ENCODE measurements at regions not wholly inside any gene's neighbourhood (a gene's known extent, or its start where the extent isn't known, plus 50 kb on each side); places are given as distances from the start of the nearest gene placed in this dataset.
"Not testable (repeated sequence)": the region's sequence is repeated elsewhere in the genome, so short reads cannot be mapped to it uniquely, and the experiment has no call there.

DNA sequence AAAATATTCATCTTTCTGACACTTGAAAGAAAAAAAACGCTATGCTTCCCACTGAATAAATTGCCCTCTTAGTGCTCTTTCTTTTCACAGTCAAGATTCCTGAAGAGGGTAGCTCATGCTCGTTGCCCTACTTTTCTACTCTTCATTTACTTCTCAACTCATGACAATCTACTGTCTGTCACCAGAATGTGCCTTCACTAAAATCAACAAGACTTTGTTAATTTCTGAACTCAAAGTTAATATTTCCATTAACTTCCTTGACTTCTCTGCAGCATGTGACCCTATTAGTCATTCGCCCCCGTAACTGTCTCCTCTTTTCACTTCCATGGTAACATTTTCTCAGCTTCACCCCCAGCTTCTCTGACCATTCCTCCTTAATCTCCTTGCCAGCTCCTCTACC, 98.9 kb upstream of the MAPRE2 start:
- H3K9me3 ChIP-seq (ENCODE audit: low read length), result no peaks in the 10 kb centered on the region
- peaks cover 8% of the 10 kb centered on the region for H3K4me1 ChIP-seq (ENCODE audit: insufficient read depth, low read length)
- H3K36me3 ChIP-seq (ENCODE audit: insufficient read depth, low read length), result no peaks in the 10 kb centered on the region
- H2AFZ ChIP-seq (ENCODE audit: low read depth, low read length), result no peak overlapping the region
- no peak overlapping the region for H3K4me3 ChIP-seq (ENCODE audit: low read length)
- no peaks in the 10 kb centered on the region for H3K27me3 ChIP-seq (ENCODE audit: insufficient read depth, low read length)

DNA sequence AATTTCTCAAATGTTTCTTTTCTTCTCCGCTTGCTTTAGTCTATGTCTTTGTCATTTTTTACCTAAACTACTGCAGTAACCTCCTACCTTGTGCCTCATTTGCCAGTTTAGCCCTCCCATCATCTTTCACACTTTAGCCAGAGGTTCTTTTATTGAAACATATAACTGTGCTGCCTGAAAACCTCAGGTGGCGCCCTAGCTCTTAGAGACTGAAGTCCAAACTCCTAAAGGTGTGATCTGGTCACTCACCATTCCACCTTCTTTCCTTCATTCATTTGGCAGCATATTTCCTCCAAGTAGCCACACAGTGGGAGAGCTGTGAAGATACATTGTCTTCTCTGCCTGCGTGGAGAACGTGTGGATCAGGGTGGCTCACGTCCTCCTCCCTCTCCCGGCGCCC, 98.2 kb upstream of the MAPRE2 start:
- no peak overlapping the region for H2AFZ ChIP-seq (ENCODE audit: low read depth, low read length)
- H3K4me1 ChIP-seq (ENCODE audit: insufficient read depth, low read length), result peaks cover 12% of the 10 kb centered on the region
- H3K9me3 ChIP-seq (ENCODE audit: low read length), result no peaks in the 10 kb centered on the region
- no peaks in the 10 kb centered on the region for H3K27me3 ChIP-seq (ENCODE audit: insufficient read depth, low read length)
- H3K4me3 ChIP-seq (ENCODE audit: low read length), result no peak overlapping the region
- no peaks in the 10 kb centered on the region for H3K36me3 ChIP-seq (ENCODE audit: insufficient read depth, low read length)

DNA sequence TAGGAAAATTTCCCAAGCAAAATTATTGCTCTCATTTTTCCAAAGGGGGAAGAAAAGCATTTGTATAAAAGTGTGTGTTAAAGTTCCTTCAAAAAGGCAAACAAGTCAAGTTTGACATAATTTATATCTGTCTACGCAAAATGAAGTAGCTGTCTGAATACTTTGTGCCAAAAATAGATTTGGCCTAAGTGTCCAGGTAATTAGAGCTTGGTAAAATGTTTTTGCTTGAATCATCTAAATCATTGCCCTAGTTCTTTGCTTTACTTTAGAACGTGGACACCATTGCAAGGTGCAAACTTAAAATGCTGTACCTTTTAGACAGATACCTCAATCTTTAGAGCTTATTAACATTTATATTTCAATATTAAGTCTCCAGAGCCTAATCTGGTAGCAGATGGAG, 97.6 kb upstream of the MAPRE2 start:
- no peak overlapping the region for H2AFZ ChIP-seq (ENCODE audit: low read depth, low read length)
- no peak overlapping the region for H3K4me3 ChIP-seq (ENCODE audit: low read length)
- H3K9me3 ChIP-seq (ENCODE audit: low read length), result no peaks in the 10 kb centered on the region
- no peaks in the 10 kb centered on the region for H3K36me3 ChIP-seq (ENCODE audit: insufficient read depth, low read length)
- no peaks in the 10 kb centered on the region for H3K27me3 ChIP-seq (ENCODE audit: insufficient read depth, low read length)
- peaks cover 12% of the 10 kb centered on the region for H3K4me1 ChIP-seq (ENCODE audit: insufficient read depth, low read length)

DNA sequence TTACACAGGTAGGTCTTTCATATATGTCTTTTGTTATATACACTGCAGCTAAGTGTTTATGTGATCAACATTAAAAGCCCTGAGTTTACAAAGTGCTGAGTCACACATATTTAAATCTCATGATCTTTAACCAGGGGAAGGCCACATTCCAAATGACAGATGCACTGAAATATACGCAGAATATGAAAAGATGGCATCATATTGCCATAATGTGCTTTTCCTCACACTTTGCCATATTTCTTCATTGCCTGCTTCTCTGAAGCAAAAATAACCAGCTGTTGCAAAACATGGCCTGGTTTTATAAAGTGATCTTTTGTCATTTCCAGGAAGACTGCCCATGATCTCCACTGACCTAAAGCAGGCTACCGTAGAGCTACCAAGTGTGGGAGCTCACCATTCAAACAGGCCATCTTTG, 93.5 kb upstream of the MAPRE2 start:
- Histone ChIP-seq H3K4me1 (ENCODE audit: insufficient read depth, low read length) (peaks cover 5% of the 10 kb centered on the region), H2AFZ (ENCODE audit: low read depth, low read length) (no peak overlapping the region), H3K27me3 (ENCODE audit: insufficient read depth, low read length) (no peaks in the 10 kb centered on the region), H3K36me3 (ENCODE audit: insufficient read depth, low read length) (no peaks in the 10 kb centered on the region), H3K9me3 (ENCODE audit: low read length) (no peaks in the 10 kb centered on the region), H3K4me3 (ENCODE audit: low read length) (no peak overlapping the region)

DNA sequence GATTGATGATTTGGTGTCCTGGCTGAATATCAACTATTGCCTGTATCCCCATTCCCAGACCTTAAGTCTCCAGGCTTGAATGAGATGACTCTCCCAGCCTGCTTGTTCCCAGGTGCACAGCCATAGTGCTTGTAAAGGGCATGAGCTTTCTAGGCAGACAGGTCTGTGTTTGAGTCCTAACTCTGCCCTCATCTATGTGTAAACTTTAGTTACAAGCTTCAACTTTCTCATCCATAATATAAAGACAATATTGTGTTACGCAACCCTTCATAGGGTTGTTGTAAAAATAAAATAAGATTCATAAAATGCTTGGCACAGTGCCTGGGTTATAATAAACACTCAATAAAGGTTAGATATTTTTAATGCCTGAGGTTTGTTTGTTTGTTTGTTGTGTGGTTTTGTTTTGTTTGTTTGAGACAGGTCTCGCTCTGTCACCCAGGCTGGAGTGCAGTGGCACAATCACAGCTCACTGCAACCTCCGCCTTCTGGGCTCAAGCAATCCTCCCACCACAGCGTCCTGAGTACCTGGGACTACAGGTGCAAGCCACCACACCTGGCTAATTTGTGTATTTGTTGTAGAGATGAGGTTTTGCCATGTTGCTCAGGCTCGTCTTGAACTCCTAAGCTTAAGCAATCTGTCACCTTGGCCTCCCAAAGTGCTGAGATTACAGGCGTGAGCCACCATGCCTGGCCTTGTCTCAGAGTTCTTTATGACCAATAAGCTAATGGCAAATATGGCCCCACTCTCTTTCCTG, 89.4 kb upstream of the MAPRE2 start:
- H3K4me3 ChIP-seq (ENCODE audit: low read length), result no peak overlapping the region
- H3K9me3 ChIP-seq (ENCODE audit: low read length), result no peaks in the 10 kb centered on the region
- peaks cover 4% of the 10 kb centered on the region for H3K4me1 ChIP-seq (ENCODE audit: insufficient read depth, low read length)
- no peaks in the 10 kb centered on the region for H3K36me3 ChIP-seq (ENCODE audit: insufficient read depth, low read length)
- no peak overlapping the region for H2AFZ ChIP-seq (ENCODE audit: low read depth, low read length)
- no peaks in the 10 kb centered on the region for H3K27me3 ChIP-seq (ENCODE audit: insufficient read depth, low read length)

DNA sequence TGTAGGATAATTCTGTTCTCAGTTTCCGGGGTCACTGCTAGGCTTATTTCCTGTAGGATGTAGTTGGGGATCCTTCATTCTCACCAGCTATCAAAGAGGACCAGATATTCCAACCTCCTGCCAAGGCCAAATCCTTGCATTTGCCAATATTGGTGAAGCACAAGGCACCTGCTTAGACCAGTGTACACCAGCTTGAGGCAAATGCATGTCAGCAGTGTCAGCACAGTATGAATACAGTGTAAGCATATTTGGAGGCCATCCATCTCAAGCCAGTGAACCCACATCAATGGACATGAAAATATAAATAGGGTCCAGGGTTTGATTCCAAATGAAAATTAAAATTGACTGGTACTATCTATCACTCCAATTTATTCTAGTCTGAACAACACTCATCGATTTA, 88.0 kb upstream of the MAPRE2 start:
- Histone ChIP-seq H3K36me3 (ENCODE audit: insufficient read depth, low read length) (no peaks in the 10 kb centered on the region), H3K9me3 (ENCODE audit: low read length) (no peaks in the 10 kb centered on the region), H3K4me1 (ENCODE audit: insufficient read depth, low read length) (no peaks in the 10 kb centered on the region), H3K27me3 (ENCODE audit: insufficient read depth, low read length) (no peaks in the 10 kb centered on the region), H3K4me3 (ENCODE audit: low read length) (no peak overlapping the region), H2AFZ (ENCODE audit: low read depth, low read length) (no peak overlapping the region)

DNA sequence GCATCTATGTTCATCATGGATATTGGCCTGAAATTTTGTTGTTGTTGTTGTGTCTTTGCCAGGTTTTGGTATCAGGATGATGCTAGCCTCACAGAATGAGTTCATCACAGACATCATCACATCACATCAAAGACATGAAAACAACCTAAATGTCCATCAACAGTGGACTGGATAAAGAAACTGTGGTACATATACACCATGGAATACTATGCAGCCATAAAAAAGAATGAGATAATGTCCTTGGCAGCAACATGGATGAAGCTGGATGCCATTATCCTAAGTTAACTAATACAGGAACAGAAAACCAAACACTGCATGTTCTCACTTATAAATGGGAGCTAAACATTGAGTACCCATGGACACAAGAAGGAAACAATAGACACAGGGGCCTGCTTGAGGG, 85.7 kb upstream of the MAPRE2 start:
- H3K4me1 ChIP-seq (ENCODE audit: insufficient read depth, low read length); H3K36me3 ChIP-seq (ENCODE audit: insufficient read depth, low read length); H3K27me3 ChIP-seq (ENCODE audit: insufficient read depth, low read length); H2AFZ ChIP-seq (ENCODE audit: low read depth, low read length); H3K9me3 ChIP-seq (ENCODE audit: low read length); H3K4me3 ChIP-seq (ENCODE audit: low read length): not testable (repeated sequence)

DNA sequence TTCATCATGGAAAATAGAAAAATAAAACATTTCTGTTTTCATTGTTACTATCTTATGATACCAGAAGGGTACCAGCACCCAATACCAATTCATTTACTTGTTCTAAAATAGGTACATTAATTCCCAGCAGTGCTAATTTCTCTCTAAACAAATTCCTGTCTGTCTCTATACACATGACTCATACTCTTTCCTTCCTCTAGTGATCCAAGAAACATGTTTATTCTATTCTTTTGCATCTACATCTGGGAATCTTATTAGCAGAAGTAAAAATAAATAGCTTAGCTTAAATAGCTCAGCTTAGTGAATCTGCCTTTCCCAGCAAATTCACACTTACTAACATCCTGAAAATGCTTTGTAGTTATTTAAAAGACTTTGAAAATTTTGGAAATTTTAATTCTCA, 84.5 kb upstream of the MAPRE2 start:
- no peaks in the 10 kb centered on the region for H3K27me3 ChIP-seq (ENCODE audit: insufficient read depth, low read length)
- no peaks in the 10 kb centered on the region for H3K36me3 ChIP-seq (ENCODE audit: insufficient read depth, low read length)
- no peaks in the 10 kb centered on the region for H3K9me3 ChIP-seq (ENCODE audit: low read length)
- no peaks in the 10 kb centered on the region for H3K4me1 ChIP-seq (ENCODE audit: insufficient read depth, low read length)
- no peak overlapping the region for H2AFZ ChIP-seq (ENCODE audit: low read depth, low read length)
- H3K4me3 ChIP-seq (ENCODE audit: low read length), result no peak overlapping the region

DNA sequence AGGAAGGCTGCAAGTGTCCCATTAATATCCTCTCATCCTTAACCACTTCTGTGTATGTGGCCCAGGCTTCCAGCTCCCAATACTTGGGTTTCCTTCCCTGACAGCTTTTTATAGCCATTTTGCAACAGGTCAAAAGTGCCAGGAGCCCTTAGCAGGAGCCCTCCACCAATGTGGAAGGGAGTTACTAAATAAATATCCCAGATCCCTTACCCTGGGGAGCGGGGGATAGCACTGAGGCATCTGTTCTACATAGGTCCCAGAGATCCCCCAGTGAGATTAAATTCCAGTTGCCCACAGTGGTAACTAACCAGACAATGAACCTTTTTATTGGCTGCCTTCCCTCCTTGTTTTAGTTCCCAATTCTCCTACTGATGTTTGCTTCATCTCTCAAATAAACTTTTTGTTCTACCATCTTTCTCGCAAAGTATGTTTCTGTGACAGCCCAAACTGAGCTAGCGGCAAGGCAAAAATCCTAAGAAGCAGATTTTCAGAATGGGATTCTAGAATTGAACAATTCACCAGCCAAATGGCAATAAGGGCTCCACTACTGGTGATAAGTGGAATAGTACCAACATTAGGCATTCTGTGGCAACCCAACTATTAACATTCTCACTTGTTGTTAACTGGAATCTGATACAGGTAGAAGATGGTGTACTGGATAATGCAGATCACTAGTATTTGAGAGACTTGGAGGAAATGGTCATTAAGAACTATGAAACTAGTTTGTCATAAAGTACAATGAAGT, 83.9 kb upstream of the MAPRE2 start:
- Histone ChIP-seq H3K9me3 (ENCODE audit: low read length) (no peaks in the 10 kb centered on the region), H3K27me3 (ENCODE audit: insufficient read depth, low read length) (no peaks in the 10 kb centered on the region), H3K4me1 (ENCODE audit: insufficient read depth, low read length) (no peaks in the 10 kb centered on the region), H3K36me3 (ENCODE audit: insufficient read depth, low read length) (no peaks in the 10 kb centered on the region), H2AFZ (ENCODE audit: low read depth, low read length) (no peak overlapping the region), H3K4me3 (ENCODE audit: low read length) (no peak overlapping the region)

DNA sequence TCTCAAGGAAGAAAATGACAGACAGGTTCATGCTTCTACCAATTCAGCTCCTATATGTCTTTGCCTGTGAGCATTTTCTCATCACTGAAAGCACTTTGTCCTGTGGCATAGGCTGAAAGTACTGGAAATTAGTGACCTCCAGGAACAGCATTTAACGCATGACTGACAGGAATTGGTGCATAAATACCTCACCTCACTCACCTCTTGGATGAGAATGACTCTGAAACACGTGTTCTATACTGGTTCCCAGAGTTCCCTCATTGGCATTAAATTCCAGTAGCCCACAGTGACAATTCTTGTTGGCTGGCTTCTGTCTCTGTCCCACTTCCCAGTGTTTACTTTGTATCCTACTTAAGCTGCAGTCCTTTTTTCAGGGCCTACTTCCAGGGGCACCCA, 83.4 kb upstream of the MAPRE2 start:
- Histone ChIP-seq H3K4me1 (ENCODE audit: insufficient read depth, low read length) (no peaks in the 10 kb centered on the region), H2AFZ (ENCODE audit: low read depth, low read length) (no peak overlapping the region), H3K36me3 (ENCODE audit: insufficient read depth, low read length) (no peaks in the 10 kb centered on the region), H3K27me3 (ENCODE audit: insufficient read depth, low read length) (no peaks in the 10 kb centered on the region), H3K9me3 (ENCODE audit: low read length) (no peaks in the 10 kb centered on the region), H3K4me3 (ENCODE audit: low read length) (no peak overlapping the region)

DNA sequence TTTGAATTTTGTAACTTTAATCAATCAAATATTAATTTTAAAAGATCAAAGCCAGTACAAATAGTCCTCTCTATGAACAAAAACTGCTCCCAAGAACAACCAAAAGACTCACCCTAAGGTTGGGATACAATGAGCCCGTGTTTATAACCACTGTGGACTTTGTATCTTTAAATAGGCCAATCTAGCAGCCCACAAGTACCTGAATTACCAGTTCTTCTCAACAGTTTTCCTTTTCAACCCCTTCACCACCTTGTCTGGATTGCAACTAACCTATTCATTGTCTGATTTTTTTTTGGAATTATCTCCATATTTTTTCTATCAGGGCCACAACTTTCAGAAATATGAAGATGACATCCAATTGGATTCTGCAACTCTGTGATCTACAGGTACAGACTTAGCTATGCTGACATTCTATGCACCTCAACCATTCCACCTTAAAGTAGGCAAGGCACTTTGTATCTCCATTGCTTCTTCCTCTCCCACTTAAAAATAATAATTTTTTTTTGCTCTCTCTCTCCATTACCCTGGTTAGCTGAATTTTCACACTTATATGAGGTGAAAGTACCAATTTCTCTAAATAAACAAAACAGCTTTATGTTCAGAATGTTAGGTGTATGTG, 81.9 kb upstream of the MAPRE2 start:
- no peaks in the 10 kb centered on the region for H3K4me1 ChIP-seq (ENCODE audit: insufficient read depth, low read length)
- no peaks in the 10 kb centered on the region for H3K9me3 ChIP-seq (ENCODE audit: low read length)
- H3K36me3 ChIP-seq (ENCODE audit: insufficient read depth, low read length), result no peaks in the 10 kb centered on the region

DNA sequence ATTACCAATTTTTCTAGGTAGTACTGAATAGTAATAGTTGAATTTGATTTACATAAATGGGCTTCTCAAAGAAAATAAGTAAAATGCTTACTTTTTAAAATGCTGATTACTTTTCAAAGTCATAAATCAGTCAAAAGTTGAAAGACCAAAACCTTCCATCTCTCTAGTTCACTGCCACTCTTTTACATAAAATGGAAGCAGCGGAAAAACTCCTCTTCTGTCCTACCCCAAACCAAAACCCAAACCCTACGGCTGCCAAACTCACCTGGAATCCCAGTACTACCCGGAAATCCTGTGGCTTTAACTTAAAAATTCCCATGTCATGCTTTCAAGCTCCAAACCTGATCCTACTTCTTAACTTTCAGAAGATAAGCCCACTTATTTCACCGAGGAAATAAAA, 81.2 kb upstream of the MAPRE2 start:
- H3K27me3 ChIP-seq (ENCODE audit: insufficient read depth, low read length), result no peaks in the 10 kb centered on the region
- no peak overlapping the region for H2AFZ ChIP-seq (ENCODE audit: low read depth, low read length)
- no peaks in the 10 kb centered on the region for H3K36me3 ChIP-seq (ENCODE audit: insufficient read depth, low read length)
- H3K4me3 ChIP-seq (ENCODE audit: low read length), result no peak overlapping the region
- no peaks in the 10 kb centered on the region for H3K9me3 ChIP-seq (ENCODE audit: low read length)
- H3K4me1 ChIP-seq (ENCODE audit: insufficient read depth, low read length), result no peaks in the 10 kb centered on the region

More for the DNA sequence above, 81.9 kb upstream of the MAPRE2 start:
- Histone ChIP-seq H2AFZ (ENCODE audit: low read depth, low read length) (no peak overlapping the region), H3K27me3 (ENCODE audit: insufficient read depth, low read length) (no peaks in the 10 kb centered on the region), H3K4me3 (ENCODE audit: low read length) (no peak overlapping the region)

DNA sequence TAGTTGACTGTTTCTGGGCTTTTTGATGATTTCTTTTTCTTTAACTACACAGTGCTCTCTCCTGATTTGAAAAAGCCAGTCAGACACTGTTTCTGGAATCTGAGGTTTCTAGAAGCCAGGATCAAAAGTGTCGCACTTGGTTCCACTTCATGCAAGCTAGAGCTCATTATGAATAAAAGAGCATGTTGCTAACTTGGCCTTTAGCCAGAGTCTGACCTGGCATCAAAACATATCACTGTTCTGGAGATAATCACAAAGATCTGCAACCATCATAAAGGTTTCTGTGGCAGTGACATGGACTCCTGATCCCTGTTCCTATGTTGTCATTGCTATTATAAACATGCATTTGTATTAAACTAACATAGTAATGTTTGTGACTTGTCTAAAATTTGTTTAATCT, 76.1 kb upstream of the MAPRE2 start:
- Histone ChIP-seq H3K9me3 (ENCODE audit: low read length) (no peaks in the 10 kb centered on the region), H2AFZ (ENCODE audit: low read depth, low read length) (no peak overlapping the region), H3K27me3 (ENCODE audit: insufficient read depth, low read length) (no peaks in the 10 kb centered on the region), H3K4me1 (ENCODE audit: insufficient read depth, low read length) (no peaks in the 10 kb centered on the region), H3K36me3 (ENCODE audit: insufficient read depth, low read length) (no peaks in the 10 kb centered on the region), H3K4me3 (ENCODE audit: low read length) (no peak overlapping the region)

Data from neuron (in vitro differentiated cells).